GM19035 (cell line): ENCODE measurements at regions not wholly inside any gene's neighbourhood (a gene's known extent, or its start where the extent isn't known, plus 50 kb on each side); places are given as distances from the start of the nearest gene placed in this dataset.
"Not testable (repeated sequence)": the region's sequence is repeated elsewhere in the genome, so short reads cannot be mapped to it uniquely, and the experiment has no call there.

Experiments used
- ATAC-seq: cut with Tn5 transposase; IDR thresholded peaks from one replicate; pipeline ENCODE4 v1.9.1; 2021; ENCODE audit not compliant: unreplicated experiment

GRCh38 chr3:22730701-22731100 lies 472.4 kb upstream of the UBE2E2 start:
- no peak for ATAC-seq

- no peak for ATAC-seq
These were observed 471.2 kb upstream of the UBE2E2 start for GRCh38 chr3:22731901-22732300.

GRCh38 chr3:22732641-22733040 lies 470.5 kb upstream of the UBE2E2 start:
- ATAC-seq, result no peak

- no peak for ATAC-seq
These were observed 468.9 kb upstream of the UBE2E2 start for GRCh38 chr3:22734207-22734606.

- ATAC-seq, result no peak
These were observed 468.4 kb upstream of the UBE2E2 start for GRCh38 chr3:22734756-22735155.

- no peak for ATAC-seq
These were observed 467.8 kb upstream of the UBE2E2 start for GRCh38 chr3:22735373-22735772.

- ATAC-seq, result not testable (repeated sequence)
These were observed 459.7 kb upstream of the UBE2E2 start for GRCh38 chr3:22743386-22743785.

GRCh38 chr3:22745321-22745720 lies 457.8 kb upstream of the UBE2E2 start:
- ATAC-seq, result no peak

GRCh38 chr3:22746221-22746620 lies 456.9 kb upstream of the UBE2E2 start:
- no peak for ATAC-seq

- no peak for ATAC-seq
These were observed 454.6 kb upstream of the UBE2E2 start for GRCh38 chr3:22748453-22749045.

- no peak for ATAC-seq
These were observed 443.4 kb upstream of the UBE2E2 start for GRCh38 chr3:22759636-22760310.

- ATAC-seq, result no peak
These were observed 437.4 kb upstream of the UBE2E2 start for GRCh38 chr3:22765679-22766078.

- ATAC-seq, result no peak
These were observed 425.3 kb upstream of the UBE2E2 start for GRCh38 chr3:22777834-22778233.

- ATAC-seq, result no peak
These were observed 423.4 kb upstream of the UBE2E2 start for GRCh38 chr3:22779737-22780136.

- no peak for ATAC-seq
These were observed 410.6 kb upstream of the UBE2E2 start for GRCh38 chr3:22792533-22792932.

GRCh38 chr3:22795917-22796316 lies 407.2 kb upstream of the UBE2E2 start:
- no peak for ATAC-seq

GRCh38 chr3:22798461-22798860 lies 404.7 kb upstream of the UBE2E2 start:
- ATAC-seq, result no peak

- ATAC-seq, result no peak
These were observed 383.9 kb upstream of the UBE2E2 start for GRCh38 chr3:22819209-22819608.

- no peak for ATAC-seq
These were observed 368.1 kb upstream of the UBE2E2 start for GRCh38 chr3:22835041-22835440.

GRCh38 chr3:22836131-22836530 lies 367.0 kb upstream of the UBE2E2 start:
- ATAC-seq, result no peak

GRCh38 chr3:22843854-22844253 lies 359.3 kb upstream of the UBE2E2 start:
- no peak for ATAC-seq

- ATAC-seq, result no peak
These were observed 356.6 kb upstream of the UBE2E2 start for GRCh38 chr3:22846566-22846965.

- not testable (repeated sequence) for ATAC-seq
These were observed 353.5 kb upstream of the UBE2E2 start for GRCh38 chr3:22849583-22849982.
